HG03064 (cell line): ENCODE measurements at regions not wholly inside any gene's neighbourhood (a gene's known extent, or its start where the extent isn't known, plus 50 kb on each side); places are given as distances from the start of the nearest gene placed in this dataset.
"Not testable (repeated sequence)": the region's sequence is repeated elsewhere in the genome, so short reads cannot be mapped to it uniquely, and the experiment has no call there.

Source experiments
- ATAC-seq: cut with Tn5 transposase; IDR thresholded peaks from one replicate; pipeline ENCODE4 v1.9.1; 2021; ENCODE audit warnings: low read depth; ENCODE audit not compliant: unreplicated experiment

DNA sequence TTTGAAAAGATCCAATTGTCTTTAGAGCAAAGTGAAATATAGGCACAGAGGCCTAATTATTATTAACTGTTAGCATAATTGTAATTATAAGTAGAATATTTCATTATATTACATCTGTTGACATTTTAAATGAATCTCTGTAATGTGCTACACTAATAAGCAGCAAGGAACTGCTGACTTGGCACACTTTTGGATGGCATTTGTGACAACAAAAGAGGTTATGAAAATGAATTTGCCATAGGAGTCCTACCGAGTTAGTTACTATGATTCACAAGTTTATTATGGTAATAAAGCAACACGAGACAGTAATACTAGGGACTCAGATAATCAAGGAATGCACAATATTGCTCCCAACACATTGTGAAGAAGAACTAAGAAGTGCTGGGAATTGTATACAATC lies 213.8 kb upstream of the PCDH9 start:
- no peak for ATAC-seq

DNA sequence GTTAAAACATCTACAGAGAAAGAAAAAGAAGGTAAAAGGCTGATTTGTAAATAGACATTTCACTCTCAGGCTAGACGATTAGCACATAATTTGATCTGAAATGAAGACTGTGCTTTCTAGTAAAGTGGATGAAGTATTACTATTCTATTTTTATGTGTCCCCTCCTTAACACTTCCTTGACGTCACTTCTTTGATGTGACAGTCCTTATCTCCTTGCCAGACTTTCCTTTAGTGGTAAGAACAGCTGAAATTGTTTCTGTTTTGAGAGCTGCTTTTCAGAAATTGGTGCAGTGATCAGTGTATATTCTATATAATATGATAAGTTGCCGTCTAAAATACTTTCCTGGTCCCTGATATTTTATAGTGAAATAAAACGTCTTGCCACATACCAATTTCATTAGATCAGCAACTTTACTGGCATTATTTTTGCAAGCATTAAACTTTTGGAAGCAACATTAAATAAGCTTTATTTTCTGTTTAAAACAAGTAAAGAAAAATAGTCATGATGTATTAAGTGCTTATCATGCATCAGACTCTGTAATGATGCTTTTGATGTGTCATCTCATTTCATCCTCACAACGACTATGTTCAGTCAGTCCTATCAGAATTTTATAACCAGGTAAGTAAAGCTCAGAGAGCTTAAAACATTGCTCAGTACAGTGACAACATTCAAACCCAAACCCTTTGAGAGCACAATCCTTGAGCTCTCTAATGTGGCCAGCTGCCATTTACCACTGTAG lies 210.3 kb upstream of the PCDH9 start:
- ATAC-seq, result no peak

DNA sequence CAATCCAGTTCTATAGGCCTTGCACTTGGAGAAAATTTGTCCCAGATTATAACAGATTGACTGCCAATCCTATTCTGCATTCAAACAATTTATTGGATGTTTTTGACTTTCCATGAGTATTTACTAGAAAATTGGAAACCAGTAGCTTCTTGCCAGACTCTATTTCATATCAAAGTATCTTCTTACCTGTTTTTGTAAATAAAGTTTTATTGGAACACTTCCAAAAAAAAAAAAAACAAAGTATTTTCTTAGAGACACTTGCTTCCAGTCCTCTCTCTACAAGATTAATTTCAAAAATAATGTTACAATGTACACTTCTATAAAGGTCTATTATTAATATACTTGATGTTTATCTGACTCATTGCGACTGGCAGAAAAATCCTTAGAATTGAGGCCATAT lies 209.2 kb upstream of the PCDH9 start:
- ATAC-seq, result no peak

- ATAC-seq, result no peak
Observed at GRCh38 chr13:67438465-67438864, 208.3 kb upstream of the PCDH9 start.

DNA sequence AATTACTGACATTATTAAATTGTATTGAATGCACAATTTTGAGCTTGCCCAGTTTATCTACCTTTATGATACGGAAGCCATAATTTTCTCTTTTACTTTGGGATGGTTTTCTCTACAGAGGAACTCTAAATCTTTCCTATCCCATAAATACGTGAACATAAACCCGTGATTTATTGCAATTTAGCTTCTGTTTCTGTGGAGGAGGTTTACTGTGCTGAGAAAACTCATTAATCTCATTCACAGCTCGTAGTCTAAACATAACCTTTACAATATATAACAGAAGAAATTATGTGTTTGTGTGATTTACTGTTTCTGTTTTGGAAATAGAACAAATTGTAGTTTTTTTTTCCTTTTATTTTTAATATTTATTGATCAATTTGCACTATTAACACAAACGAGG lies 207.1 kb upstream of the PCDH9 start:
- ATAC-seq, result no peak

- no peak for ATAC-seq
Observed at GRCh38 chr13:67421475-67421874, 191.3 kb upstream of the PCDH9 start.

- ATAC-seq, result peak; percentile 75
Observed at GRCh38 chr13:67416047-67416925, 186.2 kb upstream of the PCDH9 start.

DNA sequence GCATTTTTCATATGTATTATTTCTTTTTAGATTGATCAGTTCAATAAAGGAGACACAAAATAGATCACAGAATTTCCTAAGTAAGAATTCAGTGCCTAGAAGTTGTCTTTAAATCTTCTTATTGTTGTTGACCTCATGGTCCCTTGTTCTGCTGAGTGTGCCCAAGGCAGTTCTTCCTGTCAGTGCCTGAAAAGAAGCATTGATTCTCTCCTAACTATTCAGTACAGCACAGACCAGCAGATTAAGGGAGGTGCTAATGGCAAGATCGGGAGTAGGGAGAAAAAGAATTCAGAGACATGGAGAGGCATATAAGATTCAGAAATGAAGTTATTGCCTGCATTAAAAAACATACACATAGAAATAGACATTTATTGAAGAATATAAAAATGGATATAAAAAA lies 180.5 kb upstream of the PCDH9 start:
- ATAC-seq, result no peak

DNA sequence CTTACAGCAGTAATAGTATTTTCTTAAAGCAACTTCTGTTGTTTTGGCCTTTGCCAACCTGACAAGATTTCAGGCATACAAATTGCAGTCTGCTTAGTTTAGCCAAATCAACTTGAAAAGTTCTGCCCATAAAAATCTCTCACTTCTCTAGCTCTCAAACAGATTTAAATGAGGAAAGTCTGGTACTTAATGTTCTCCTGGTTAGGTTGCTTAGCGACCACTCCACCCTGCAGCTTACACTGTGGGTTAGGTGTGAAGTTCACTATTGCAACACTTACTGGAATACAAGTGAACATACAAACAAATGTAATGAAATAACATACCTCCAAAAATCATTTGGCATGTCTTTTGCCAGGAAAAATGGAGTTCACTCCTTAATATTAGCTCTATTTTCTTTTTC lies 178.7 kb upstream of the PCDH9 start:
- no peak for ATAC-seq

- no peak for ATAC-seq
Observed at GRCh38 chr13:67402546-67402945, 172.4 kb upstream of the PCDH9 start.

DNA sequence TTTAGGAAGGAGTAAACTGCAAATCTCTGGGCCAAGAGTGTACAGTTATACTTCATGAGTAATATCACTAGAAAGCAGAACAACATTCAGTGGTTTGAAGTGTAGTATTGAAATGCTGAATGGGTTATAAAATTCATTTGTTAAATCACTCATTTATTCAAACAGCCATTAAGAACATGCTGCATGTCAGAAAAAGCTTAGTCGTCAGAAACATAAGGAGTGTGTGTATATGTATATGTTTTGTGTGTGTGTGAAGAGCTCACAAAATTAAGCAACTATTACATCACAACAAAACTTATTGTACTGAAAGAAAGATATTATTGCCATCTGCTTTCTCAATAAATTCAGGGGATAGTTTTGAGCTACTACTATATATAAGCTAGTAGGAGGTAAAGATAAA lies 165.4 kb upstream of the PCDH9 start:
- ATAC-seq, result no peak

GRCh38 chr13:67392014-67392413 lies 161.9 kb upstream of the PCDH9 start:
- ATAC-seq, result no peak

DNA sequence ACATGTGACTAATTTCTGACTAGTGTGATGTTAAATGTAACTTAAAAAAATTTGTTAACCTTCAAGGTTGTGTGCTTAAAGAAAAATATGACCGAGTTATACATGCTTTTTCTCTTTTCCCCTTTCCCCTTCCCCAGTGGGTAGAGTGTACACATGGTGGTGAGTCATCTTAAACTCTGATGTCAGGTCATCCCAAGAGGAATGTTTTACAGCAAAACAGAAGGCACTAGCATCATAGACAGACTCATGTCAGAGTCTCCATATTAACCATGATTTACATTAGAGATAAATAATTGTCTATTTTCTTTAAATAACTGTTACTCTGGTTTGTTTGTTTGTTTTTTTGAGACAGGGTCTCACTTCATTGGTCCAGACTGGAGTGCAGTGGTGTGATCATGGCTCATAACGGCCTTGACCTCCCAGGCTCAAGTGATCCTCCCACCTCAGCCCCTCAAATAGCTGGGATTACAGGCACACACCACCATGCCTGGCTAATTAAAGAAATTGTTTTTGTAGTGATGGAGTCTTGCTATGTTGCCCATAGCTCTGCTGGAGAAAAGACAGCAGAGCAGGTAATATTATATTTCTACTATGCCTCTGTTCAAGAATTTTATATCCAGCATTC lies 160.4 kb upstream of the PCDH9 start:
- ATAC-seq, result no peak

- no peak for ATAC-seq
Observed at GRCh38 chr13:67389171-67389570, 159.0 kb upstream of the PCDH9 start.

DNA sequence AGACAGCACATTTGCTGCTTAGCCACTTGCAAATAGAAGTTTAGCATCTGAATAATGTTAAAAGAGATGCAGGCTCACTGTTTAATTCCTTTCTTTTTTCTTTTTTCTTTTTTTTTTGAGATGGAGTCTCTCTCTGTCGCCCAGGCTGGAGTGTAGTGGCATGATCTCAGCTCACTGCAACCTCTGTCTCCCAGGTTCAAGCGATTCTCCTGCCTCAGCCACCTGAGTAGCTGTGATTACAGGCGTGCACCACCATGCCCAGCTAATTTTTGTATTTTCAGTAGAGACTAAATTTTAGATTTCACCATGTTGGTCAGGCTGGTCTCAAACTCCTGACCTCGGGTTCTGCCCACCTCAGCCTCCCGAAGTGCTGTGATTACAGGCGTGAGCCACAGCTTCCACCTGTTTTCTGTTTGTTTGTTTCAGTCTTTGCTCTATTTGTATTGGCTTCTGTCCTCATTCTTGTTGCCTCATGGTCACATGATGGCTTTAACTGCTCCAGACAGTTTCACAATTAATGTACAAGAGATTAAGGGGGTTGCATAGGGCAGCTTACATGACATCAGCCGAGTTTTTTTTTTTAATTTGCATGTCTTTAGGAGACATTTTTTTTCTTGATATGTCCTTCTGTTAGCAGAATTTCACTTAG lies 153.1 kb upstream of the PCDH9 start:
- not testable (repeated sequence) for ATAC-seq

GRCh38 chr13:67377919-67378318 lies 147.8 kb upstream of the PCDH9 start:
- no peak for ATAC-seq

DNA sequence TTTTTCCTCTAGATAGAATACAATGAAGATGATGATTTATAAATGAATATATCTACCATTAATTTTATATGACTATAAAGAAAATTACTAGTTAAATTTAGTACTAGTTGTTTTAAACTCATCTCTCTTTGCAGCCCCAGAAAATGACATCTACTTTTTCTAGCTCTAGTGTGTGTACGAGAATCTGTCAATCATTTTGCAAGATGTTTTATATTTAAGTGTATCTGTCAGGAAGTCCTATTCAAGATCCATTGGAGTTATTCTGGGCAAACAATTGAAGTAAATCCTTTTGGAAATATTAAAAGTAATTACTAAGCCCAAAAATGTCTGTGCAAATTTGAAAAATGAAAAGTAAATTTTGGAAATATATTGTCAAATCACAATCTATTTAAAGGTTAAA lies 144.3 kb upstream of the PCDH9 start:
- ATAC-seq, result no peak

DNA sequence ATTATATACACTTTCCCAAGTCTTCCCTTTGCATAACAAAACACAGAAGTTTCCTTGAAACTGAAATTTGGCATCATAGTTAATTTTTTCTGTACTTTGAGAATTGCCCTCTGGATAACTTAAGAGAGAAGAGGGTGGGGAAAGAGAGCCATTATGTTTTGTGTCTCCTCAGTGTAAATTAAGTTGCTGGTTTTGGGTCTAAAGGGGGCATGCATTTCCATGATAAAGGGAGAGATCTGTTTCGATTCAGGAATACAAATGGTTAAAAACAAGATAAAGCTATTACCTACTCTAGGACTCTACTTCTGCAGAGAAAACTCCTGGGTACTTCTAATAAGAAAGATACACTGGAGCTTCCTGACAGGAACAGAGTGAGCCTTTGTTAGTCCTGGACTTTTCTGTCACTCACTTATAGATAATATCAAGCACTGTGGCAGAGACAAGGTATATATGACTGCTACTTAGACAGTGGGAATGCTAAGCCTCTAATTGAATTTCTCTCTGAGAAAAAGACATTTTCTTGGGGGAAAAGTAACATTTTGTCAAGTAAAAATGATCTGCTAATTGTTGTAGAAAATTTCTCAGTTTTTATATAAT lies 142.8 kb upstream of the PCDH9 start:
- ATAC-seq, result no peak

GRCh38 chr13:67369895-67370660 lies 139.9 kb upstream of the PCDH9 start:
- no peak for ATAC-seq

DNA sequence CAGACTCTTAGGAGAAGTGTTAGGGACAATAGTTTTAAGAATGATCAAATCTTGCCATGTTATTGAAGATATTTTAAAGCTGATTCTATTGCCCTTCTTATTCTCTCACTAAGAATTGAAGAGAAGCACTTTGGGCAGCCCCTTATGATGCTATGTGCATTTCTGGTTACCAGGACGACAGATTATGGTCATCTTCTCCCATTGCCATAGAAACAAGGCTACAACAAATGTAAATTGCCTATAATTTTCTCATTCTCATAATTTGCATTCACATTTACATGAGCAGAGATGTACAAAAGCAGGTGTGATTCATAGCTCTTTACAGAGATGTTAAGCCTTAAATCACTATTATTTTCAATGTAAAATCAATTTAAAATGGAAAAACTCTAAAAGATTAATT lies 137.3 kb upstream of the PCDH9 start:
- no peak for ATAC-seq
